Neuronal stem cell (in vitro differentiated cells): ENCODE measurements at regions not wholly inside any gene's neighbourhood (a gene's known extent, or its start where the extent isn't known, plus 50 kb on each side); places are given as distances from the start of the nearest gene placed in this dataset.

ENCODE experiments used
- DNase-seq: peaks from one replicate; pipeline ENCODE4 v3.0.0-alpha.2; 2013; ENCODE audit warnings: low spot score
- H2AFZ ChIP-seq: one replicate; pipeline ENCODE4 v1.6.1; 2013; ENCODE audit warnings: mild to moderate bottlenecking, low read length, inconsistent platforms
- H2AK5ac ChIP-seq: 2 replicates; pipeline ENCODE4 v1.6.1; 2013; ENCODE audit warnings: low read depth, mild to moderate bottlenecking, inconsistent platforms, low read length, moderate library complexity, mixed read lengths
- H2BK120ac ChIP-seq: 2 replicates; pipeline ENCODE4 v1.6.1; 2013; ENCODE audit warnings: low read depth, mild to moderate bottlenecking, inconsistent platforms, low read length, moderate library complexity, mixed read lengths
- H2BK12ac ChIP-seq: one replicate; pipeline ENCODE4 v1.6.1; 2013; ENCODE audit warnings: low read length, inconsistent platforms
- H2BK15ac ChIP-seq: 2 replicates; pipeline ENCODE4 v1.6.1; 2013; ENCODE audit warnings: mild to moderate bottlenecking, low read length, inconsistent platforms, mixed read lengths
- H2BK5ac ChIP-seq: one replicate; pipeline ENCODE4 v1.6.1; 2013; ENCODE audit warnings: inconsistent platforms, mild to moderate bottlenecking, low read length, moderate library complexity
- H3K14ac ChIP-seq: one replicate; pipeline ENCODE4 v1.6.1; 2013; ENCODE audit warnings: low read length, inconsistent platforms
- H3K18ac ChIP-seq: 2 replicates; pipeline ENCODE4 v1.6.1; 2013; ENCODE audit warnings: low read length, inconsistent platforms
- H3K23ac ChIP-seq: 2 replicates; pipeline ENCODE4 v1.6.1; 2013; ENCODE audit warnings: low read depth, mild to moderate bottlenecking, mixed read lengths, low read length, inconsistent platforms; ENCODE audit not compliant: poor library complexity
- H3K27ac ChIP-seq: replicated peaks from 3 replicates; pipeline ENCODE4 v1.5.1; 2013; ENCODE audit warnings: low read length, inconsistent platforms
- H3K27me3 ChIP-seq, 3 experiments: 2 replicates each; pipeline ENCODE4 v1.6.1; 2013; ENCODE audit warnings: low read length in 3 of 3, mild to moderate bottlenecking in 2 of 3, inconsistent platforms in 1 of 3, low read depth in 1 of 3, mixed read lengths in 1 of 3, moderate library complexity in 1 of 3; ENCODE audit not compliant: control insufficient read depth in 3 of 3, insufficient read depth in 3 of 3
- H3K36me3 ChIP-seq, 2 donors: replicated peaks in 1 of 2; 2 replicates each; pipeline ENCODE4 v1.6.1; 2013; ENCODE audit warnings: low read length in 2 of 2; ENCODE audit not compliant: control insufficient read depth in 2 of 2, insufficient read depth in 2 of 2
- H3K4ac ChIP-seq: 2 replicates; pipeline ENCODE4 v1.6.1; 2013; ENCODE audit warnings: inconsistent platforms, mild to moderate bottlenecking, low read length, moderate library complexity
- H3K4me1 ChIP-seq, 2 donors: 1 replicate in 1 of 2; 2 replicates in 1 of 2; pipeline ENCODE4 v1.6.1; 2013; ENCODE audit warnings: low read length in 2 of 2, low read depth in 1 of 2; ENCODE audit not compliant: control insufficient read depth in 2 of 2, insufficient read depth in 1 of 2
- H3K4me2 ChIP-seq: one replicate; pipeline ENCODE4 v1.6.1; 2013; ENCODE audit warnings: mild to moderate bottlenecking, low read length, inconsistent platforms; ENCODE audit not compliant: insufficient read depth, poor library complexity, severe bottlenecking
- H3K4me3 ChIP-seq, 2 donors: 2 replicates each; pipeline ENCODE4 v1.5.1; 2013; ENCODE audit warnings: low read length in 2 of 2, mild to moderate bottlenecking in 2 of 2, inconsistent platforms in 1 of 2, moderate library complexity in 1 of 2
- H3K79me1 ChIP-seq: one replicate; pipeline ENCODE4 v1.6.1; 2013; ENCODE audit warnings: low read depth, mild to moderate bottlenecking, inconsistent platforms, low read length, moderate library complexity
- H3K9ac ChIP-seq: one replicate; pipeline ENCODE4 v1.6.1; 2013; ENCODE audit warnings: mild to moderate bottlenecking, low read depth, low read length, inconsistent platforms; ENCODE audit not compliant: poor library complexity
- H3K9me3 ChIP-seq, 2 donors: replicated peaks in 1 of 2; 2 replicates each; pipeline versions ENCODE3 to v1.6.1; 2013; ENCODE audit warnings: low read length in 2 of 2, mild to moderate bottlenecking in 2 of 2, inconsistent platforms in 1 of 2, low read depth in 1 of 2, mixed read lengths in 1 of 2, moderate library complexity in 1 of 2; ENCODE audit not compliant: control insufficient read depth in 2 of 2, insufficient read depth in 1 of 2
- H4K8ac ChIP-seq: one replicate; pipeline ENCODE4 v1.6.1; 2013; ENCODE audit warnings: low read depth, mild to moderate bottlenecking, inconsistent platforms, low read length, moderate library complexity
- H4K91ac ChIP-seq: one replicate; pipeline ENCODE4 v1.6.1; 2013; ENCODE audit warnings: low read length, low read depth, mild to moderate bottlenecking, inconsistent platforms; ENCODE audit not compliant: poor library complexity
- WGBS, 2 donors: extraction: QIAGEN DNeasy Blood & Tissue Kit; methylation state at CpG; one replicate each; pipeline ENCODE4 v1.1.7; 2013; ENCODE audit warnings: missing lambda C conversion rate in 2 of 2, mixed read lengths in 1 of 2; ENCODE audit not compliant: insufficient read length in 2 of 2, insufficient replicate concordance in 1 of 2; ENCODE audit errors: extremely low coverage in 2 of 2; 5-methylcytosine and 5-hydroxymethylcytosine counted together

DNA sequence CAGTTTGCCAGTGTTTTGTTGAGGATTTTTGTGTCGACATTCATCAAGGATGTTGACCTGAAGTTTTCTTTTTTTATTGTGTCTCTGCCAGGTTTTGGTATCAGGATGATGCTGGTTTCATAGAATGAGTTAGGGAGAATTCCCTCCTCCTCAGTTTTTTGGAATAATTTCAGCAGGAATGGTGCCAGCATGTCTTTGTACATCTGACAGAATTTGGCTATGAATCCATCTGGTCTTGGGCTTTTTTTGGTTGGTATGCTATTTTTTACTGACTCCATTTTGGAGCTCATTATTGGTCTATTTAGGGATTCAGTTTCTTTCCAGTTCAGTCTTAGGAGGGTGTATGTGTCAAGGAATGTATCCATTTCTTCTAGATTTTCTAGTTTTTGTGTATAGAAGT is 320.0 kb upstream of the PPP2R3A start:
- no peak overlapping the region for H3K18ac ChIP-seq
- no peaks in the 10 kb centered on the region for H3K27me3 ChIP-seq
- no peak overlapping the region for H2BK5ac ChIP-seq
- H2BK12ac ChIP-seq: no peak overlapping the region
- H2BK120ac ChIP-seq: no peak overlapping the region
- no peak overlapping the region for H4K8ac ChIP-seq
- no peak overlapping the region for H3K4me2 ChIP-seq
- DNase-seq: no peak
- H2BK15ac ChIP-seq: no peak overlapping the region
- no peaks in the 10 kb centered on the region for H3K9me3 ChIP-seq
- no peak overlapping the region for H3K4me3 ChIP-seq
- no CpG with 5 or more reads among the region's 1 CpG for WGBS, 2 donors
- no peak overlapping the region for H4K91ac ChIP-seq
- no peak overlapping the region for H3K23ac ChIP-seq
- H3K9ac ChIP-seq: no peak overlapping the region
- H3K79me1 ChIP-seq: no peaks in the 10 kb centered on the region
- no peak overlapping the region for H3K14ac ChIP-seq
- H2AFZ ChIP-seq: no peak overlapping the region
- no peak overlapping the region for H3K27ac ChIP-seq
- no peak overlapping the region for H3K4ac ChIP-seq
- H2AK5ac ChIP-seq: no peak overlapping the region
- no peaks in the 10 kb centered on the region for H3K4me1 ChIP-seq
- no peaks in the 10 kb centered on the region for H3K36me3 ChIP-seq

DNA sequence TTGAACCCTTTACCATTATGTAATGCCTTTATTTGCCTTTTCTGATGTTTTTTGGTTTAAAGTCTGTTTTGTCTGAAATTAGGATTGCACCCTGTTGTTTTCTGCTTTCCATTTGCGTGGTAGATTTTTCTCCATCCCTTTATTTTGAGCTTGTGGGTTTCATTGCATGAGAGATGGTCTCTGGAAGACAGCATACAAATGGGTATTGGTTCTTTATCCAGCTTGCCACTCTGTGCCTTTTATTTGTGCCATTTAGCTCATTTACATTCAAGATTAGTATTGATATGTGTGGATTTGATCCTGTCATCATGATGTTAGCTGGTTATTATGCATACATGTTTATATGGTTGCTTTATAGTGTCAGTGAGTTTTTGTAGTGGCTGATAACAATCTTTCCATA is 318.7 kb upstream of the PPP2R3A start:
- H4K91ac ChIP-seq: no peak overlapping the region
- no peak overlapping the region for H4K8ac ChIP-seq
- no peak overlapping the region for H2BK120ac ChIP-seq
- no peaks in the 10 kb centered on the region for H3K27me3 ChIP-seq
- no peak overlapping the region for H3K4me2 ChIP-seq
- no peak overlapping the region for H3K23ac ChIP-seq
- H3K14ac ChIP-seq: no peak overlapping the region
- H3K18ac ChIP-seq: no peak overlapping the region
- H3K36me3 ChIP-seq: no peaks in the 10 kb centered on the region
- H2AFZ ChIP-seq: no peak overlapping the region
- no peak overlapping the region for H3K27ac ChIP-seq
- H3K4me3 ChIP-seq: no peak overlapping the region
- H3K79me1 ChIP-seq: no peaks in the 10 kb centered on the region
- no peak for DNase-seq
- WGBS, 2 donors: no CpG with 5 or more reads among the region's 1 CpG
- no peaks in the 10 kb centered on the region for H3K9me3 ChIP-seq
- H2BK12ac ChIP-seq: no peak overlapping the region
- H3K4ac ChIP-seq: no peak overlapping the region
- no peaks in the 10 kb centered on the region for H3K4me1 ChIP-seq
- H2AK5ac ChIP-seq: no peak overlapping the region
- no peak overlapping the region for H2BK15ac ChIP-seq
- H3K9ac ChIP-seq: no peak overlapping the region
- no peak overlapping the region for H2BK5ac ChIP-seq

DNA sequence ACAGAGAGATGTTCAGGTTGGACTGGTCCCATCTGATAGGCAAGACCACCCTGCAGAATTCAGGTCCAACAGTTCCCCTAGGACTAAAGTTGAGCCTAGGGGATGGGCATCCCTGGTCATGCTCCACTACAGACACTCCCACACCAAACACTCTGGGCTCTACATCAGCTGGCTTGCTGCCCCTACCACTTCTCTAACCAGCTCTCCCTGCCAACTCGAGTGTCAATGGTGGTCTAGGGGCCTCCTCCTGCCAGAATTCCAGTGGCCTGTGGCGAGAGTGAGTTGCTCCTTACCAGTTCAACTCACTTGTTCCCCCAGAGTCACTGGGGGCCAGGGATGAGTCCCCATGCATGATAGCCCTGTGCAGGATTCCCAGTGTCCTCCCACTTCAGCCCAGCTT is 316.2 kb upstream of the PPP2R3A start:
- Histone ChIP-seq H3K4ac (no peak overlapping the region), H2BK5ac (no peak overlapping the region), H3K4me2 (no peak overlapping the region), H3K27ac (no peak overlapping the region), H2BK120ac (no peak overlapping the region), H3K14ac (no peak overlapping the region), H2BK12ac (no peak overlapping the region), H3K4me1 (no peaks in the 10 kb centered on the region), H3K4me3 (no peak overlapping the region), H3K9ac (no peak overlapping the region), H3K36me3 (no peaks in the 10 kb centered on the region), H4K91ac (no peak overlapping the region), H2AK5ac (no peak overlapping the region), H3K79me1 (no peaks in the 10 kb centered on the region), H3K9me3 (no peaks in the 10 kb centered on the region), H3K23ac (no peak overlapping the region), H2BK15ac (no peak overlapping the region), H2AFZ (no peak overlapping the region), H3K27me3 (no peaks in the 10 kb centered on the region), H3K18ac (no peak overlapping the region), H4K8ac (no peak overlapping the region)
- no peak for DNase-seq
- no CpG with 5 or more reads among the region's 2 CpGs for WGBS, 2 donors

DNA sequence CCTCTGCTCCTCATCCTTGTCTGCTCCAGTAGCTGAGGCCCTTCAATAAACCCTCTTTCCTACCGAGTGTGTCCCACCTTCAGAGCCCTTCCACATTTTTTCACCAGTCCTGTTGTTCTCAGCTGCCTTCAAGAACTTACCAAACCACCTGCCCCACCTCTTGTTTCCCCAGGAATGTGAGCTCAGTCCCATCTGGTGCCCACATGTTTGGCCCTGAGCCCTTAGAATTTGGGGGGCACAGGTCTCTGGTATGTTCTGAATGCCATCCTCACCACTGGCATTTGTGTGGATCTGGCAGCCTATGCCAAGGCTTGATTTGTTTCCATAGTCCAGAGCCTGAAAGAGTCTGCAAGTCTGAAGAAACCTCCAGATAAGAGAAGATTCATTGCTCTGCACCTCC is 315.2 kb upstream of the PPP2R3A start:
- Histone ChIP-seq H3K9ac (no peak overlapping the region), H3K18ac (no peak overlapping the region), H4K91ac (no peak overlapping the region), H3K4me1 (no peaks in the 10 kb centered on the region), H2BK12ac (no peak overlapping the region), H3K4me3 (no peak overlapping the region), H4K8ac (no peak overlapping the region), H3K4me2 (no peak overlapping the region), H3K27me3 (no peaks in the 10 kb centered on the region), H3K27ac (no peak overlapping the region), H2AFZ (no peak overlapping the region), H2BK120ac (no peak overlapping the region), H2BK5ac (no peak overlapping the region), H3K79me1 (no peaks in the 10 kb centered on the region), H3K4ac (no peak overlapping the region), H2AK5ac (no peak overlapping the region), H2BK15ac (no peak overlapping the region), H3K14ac (no peak overlapping the region), H3K36me3 (no peaks in the 10 kb centered on the region), H3K23ac (no peak overlapping the region), H3K9me3 (no peaks in the 10 kb centered on the region)
- WGBS, 2 donors: no CpG with 5 or more reads among the region's 1 CpG
- no peak for DNase-seq
